ENCODE measurements at regions not wholly inside any gene's neighbourhood (a gene's known extent, or its start where the extent isn't known, plus 50 kb on each side); places are given as distances from the start of the nearest gene placed in this dataset.
"Not testable (repeated sequence)": the region's sequence is repeated elsewhere in the genome, so short reads cannot be mapped to it uniquely, and the experiment has no call there.

GRCh38 chr4:162943263-162943662 is 223.4 kb downstream of the NAF1 start:
- no peak for DNase-seq (ENCODE audit: low spot score)

GRCh38 chr4:162938738-162939485 is 227.8 kb downstream of the NAF1 start:
- no peak for DNase-seq (ENCODE audit: low spot score)

GRCh38 chr4:162935214-162935613 is 231.5 kb downstream of the NAF1 start:
- no peak for DNase-seq (ENCODE audit: low spot score)

- DNase-seq (ENCODE audit: low spot score) = no peak
Measured at GRCh38 chr4:162931286-162931685, 235.4 kb downstream of the NAF1 start.

GRCh38 chr4:162921178-162921785 is 245.4 kb downstream of the NAF1 start:
- DNase-seq (ENCODE audit: low spot score) = no peak

GRCh38 chr4:162920649-162921048 is 246.0 kb downstream of the NAF1 start:
- DNase-seq (ENCODE audit: low spot score) = no peak

GRCh38 chr4:162912482-162912881 is 254.2 kb downstream of the NAF1 start:
- no peak for DNase-seq (ENCODE audit: low spot score)

- no peak for DNase-seq (ENCODE audit: low spot score)
Measured at GRCh38 chr4:162911349-162911748, 255.3 kb downstream of the NAF1 start.

GRCh38 chr4:162909952-162910351 is 256.7 kb downstream of the NAF1 start:
- no peak for DNase-seq (ENCODE audit: low spot score)

GRCh38 chr4:162894387-162894786 is 272.3 kb downstream of the NAF1 start:
- DNase-seq (ENCODE audit: low spot score) = no peak

- DNase-seq (ENCODE audit: low spot score) = no peak
Measured at GRCh38 chr4:162891788-162892707, 274.6 kb downstream of the NAF1 start.

- no peak for DNase-seq (ENCODE audit: low spot score)
Measured at GRCh38 chr4:162878096-162878495, 288.6 kb downstream of the NAF1 start.

GRCh38 chr4:162874748-162875147 is 291.9 kb downstream of the NAF1 start:
- DNase-seq (ENCODE audit: low spot score) = no peak

GRCh38 chr4:162871990-162872389 is 294.7 kb downstream of the NAF1 start:
- no peak for DNase-seq (ENCODE audit: low spot score)

- no peak for DNase-seq (ENCODE audit: low spot score)
Measured at GRCh38 chr4:162869157-162869556, 297.5 kb downstream of the NAF1 start.

GRCh38 chr4:162866565-162866964 is 300.1 kb downstream of the NAF1 start:
- DNase-seq (ENCODE audit: low spot score) = no peak

GRCh38 chr4:162865102-162865501 is 301.6 kb downstream of the NAF1 start:
- no peak for DNase-seq (ENCODE audit: low spot score)

GRCh38 chr4:162853788-162854187 is 312.9 kb downstream of the NAF1 start:
- no peak for DNase-seq (ENCODE audit: low spot score)

- DNase-seq (ENCODE audit: low spot score) = no peak
Measured at GRCh38 chr4:162852642-162853041, 314.0 kb downstream of the NAF1 start.

GRCh38 chr4:162851241-162851758 is 315.4 kb downstream of the NAF1 start:
- DNase-seq (ENCODE audit: low spot score) = not testable (repeated sequence)

GRCh38 chr4:162849937-162850336 is 316.8 kb downstream of the NAF1 start:
- no peak for DNase-seq (ENCODE audit: low spot score)

GRCh38 chr4:162847945-162848549 is 318.6 kb downstream of the NAF1 start:
- DNase-seq (ENCODE audit: low spot score) = no peak
